K562 (cell line): ENCODE measurements at regions not wholly inside any gene's neighbourhood (a gene's known extent, or its start where the extent isn't known, plus 50 kb on each side); places are given as distances from the start of the nearest gene placed in this dataset.

Experiments used
- ATAC-seq: fragments of 200-7000 bp; cut with Tn5 transposase; 3 replicates; pipeline ENCODE4 v1.9.1; 2020; ENCODE audit warnings: moderate library complexity
- BruUV-seq: library from RNA; stranded (reverse); fragments of 400-500 nt; replicated peaks from 2 replicates; lab custom pipeline; 2021; lab: Mats Ljungman, UMichigan
- CTCF ChIA-PET: fragments of 300-600 bp; formaldehyde crosslinking; extraction: SDS; loops from one replicate; lab custom pipeline; 2021; ENCODE audit warnings: low intra/inter-chr PET ratio; lab: Yijun Ruan, JAX
- POLR2A ChIA-PET: fragments of 300-600, 350-650 bp; sonication (Branson Sonifier 250); formaldehyde crosslinking; extraction: SDS; loops from one replicate; lab custom pipeline; 2021; ENCODE audit warnings: antibody characterized with exemption, inconsistent platforms; lab: Yijun Ruan, JAX
- DNase-seq, 4 experiments: peaks; one replicate each; pipeline versions ENCODE4 v3.0.0 to v3.0.0-alpha.2; 2011 to 2018; ENCODE audit warnings: low spot score in 3 of 4, mixed read lengths in 3 of 4; ENCODE audit errors: extremely low read depth in 1 of 4
- FAIRE-seq: peaks from 2 replicates; lab custom pipeline; 2011; peaks lifted over from hg19 to GRCh38; lab: Jason Lieb, UNC
- H2AFZ ChIP-seq: 2 replicates; pipeline ENCODE4 v1.6.0; 2011; ENCODE audit warnings: low read depth, low read length, control low read depth, inconsistent platforms
- H3K27ac ChIP-seq: fragments of 200-600 bp; 3 replicates; pipeline ENCODE4 v1.8.0; 2011; ENCODE audit warnings: low read depth, mild to moderate bottlenecking, control low read depth, inconsistent platforms, low read length, moderate library complexity, mixed read lengths; ENCODE audit errors: extremely low read depth
- H3K27me3 ChIP-seq, 2 experiments: fragments of 300-600 bp in 1 of 2; 2 replicates in 1 of 2; 3 replicates in 1 of 2; pipeline versions ENCODE4 v1.6.0 to v1.8.0; 2011; ENCODE audit warnings: inconsistent platforms in 2 of 2, low read length in 2 of 2, mild to moderate bottlenecking in 1 of 2, mixed read lengths in 1 of 2, moderate library complexity in 1 of 2; ENCODE audit not compliant: control insufficient read depth in 2 of 2, insufficient read depth in 2 of 2
- H3K36me3 ChIP-seq: fragments of 300-600 bp; 3 replicates; pipeline ENCODE4 v1.8.0; 2011; ENCODE audit warnings: mild to moderate bottlenecking, low read length, inconsistent platforms; ENCODE audit not compliant: control insufficient read depth, insufficient read depth
- H3K4me1 ChIP-seq, 2 experiments: fragments of 200-600 bp in 1 of 2; replicated peaks in 1 of 2; 2 replicates in 1 of 2; 3 replicates in 1 of 2; pipeline versions ENCODE4 v1.5.1 to v1.8.0; 2011; ENCODE audit warnings: inconsistent platforms in 2 of 2, low read length in 2 of 2, mild to moderate bottlenecking in 1 of 2, mixed read lengths in 1 of 2, moderate library complexity in 1 of 2; ENCODE audit not compliant: control insufficient read depth in 2 of 2, insufficient read depth in 2 of 2
- H3K4me2 ChIP-seq: 2 replicates; pipeline ENCODE4 v1.6.1; 2011; ENCODE audit warnings: low read length, control low read depth, inconsistent platforms, mixed read lengths; ENCODE audit not compliant: insufficient read depth
- H3K4me3 ChIP-seq: fragments of 200-600 bp; sonication (generic), shearing (Covaris generic); 2 replicates; pipeline ENCODE4 v1.5.1; 2016; ENCODE audit warnings: control low read depth, inconsistent platforms
- H3K79me2 ChIP-seq: fragments of 200-600 bp; 3 replicates; pipeline ENCODE4 v1.8.0; 2011; ENCODE audit warnings: low read length, inconsistent platforms; ENCODE audit not compliant: control insufficient read depth, insufficient read depth
- H3K9ac ChIP-seq, 2 experiments: 2 replicates each; pipeline versions ENCODE4 v1.6.0 to v1.6.1; 2011; ENCODE audit warnings: low read depth in 2 of 2, low read length in 2 of 2, control low read depth in 1 of 2, inconsistent platforms in 1 of 2, mild to moderate bottlenecking in 1 of 2, mixed read lengths in 1 of 2; ENCODE audit not compliant: insufficient read depth in 1 of 2
- H3K9me1 ChIP-seq: one replicate; pipeline ENCODE4 v1.6.0; 2011; ENCODE audit warnings: inconsistent platforms, mild to moderate bottlenecking, low read length, moderate library complexity; ENCODE audit not compliant: control insufficient read depth, insufficient read depth
- H3K9me3 ChIP-seq: replicated peaks from 2 replicates; pipeline ENCODE4 v1.5.1; 2011; ENCODE audit warnings: low read depth, low read length, inconsistent platforms; ENCODE audit not compliant: control insufficient read depth, insufficient read depth
- H4K20me1 ChIP-seq: replicated peaks from 2 replicates; pipeline ENCODE4 v1.6.1; 2011; ENCODE audit warnings: low read length, inconsistent platforms, mixed read lengths; ENCODE audit not compliant: control insufficient read depth, insufficient read depth
- HMG20B ChIP-seq: fragments of 250-450 bp; sonication (Bioruptor Pico); IDR thresholded peaks from 2 replicates; pipeline ENCODE4 v1.5.0; 2021; ENCODE audit warnings: mild to moderate bottlenecking
- RBFOX2 ChIP-seq: fragments of 200-400 bp; formaldehyde crosslinking; IDR thresholded peaks from 2 replicates; pipeline ENCODE4 v1.6.1; 2017; ENCODE audit warnings: low read depth, mild to moderate bottlenecking, low read length, moderate library complexity
- ZNF583 ChIP-seq: fragments of 250-450 bp; sonication (Bioruptor Pico); IDR thresholded peaks from 2 replicates; pipeline ENCODE4 v1.4.0; 2020
- ZSCAN29 ChIP-seq: fragments of 450-650 bp; IDR thresholded peaks from 2 replicates; pipeline ENCODE4 v1.6.1; 2017
- WGBS: fragments of 100-300 bp; shearing (Covaris generic); methylation state at CpG from one replicate; pipeline ENCODE4 v1.1.6; 2016; ENCODE audit warnings: low coverage, mixed read lengths; ENCODE audit not compliant: insufficient coverage; ENCODE audit errors: missing lambda C conversion rate; 5-methylcytosine and 5-hydroxymethylcytosine counted together
- in situ Hi-C: fragments of 300-500 bp; cut with MboI; formaldehyde crosslinking; loops from 4 replicates; pipeline ENCODE4 v1.15.0; 2018; ENCODE audit warnings: inconsistent platforms, mixed read lengths
- intact Hi-C: fragments of 100-400 bp; cut with micrococcal nuclease; formaldehyde crosslinking; loops from 2 replicates; pipeline ENCODE4 v1.14.2; 2022
- TF ChIP-seq, protein P1 (sequence below): fragments of 250-450 bp; sonication (Bioruptor Pico); IDR thresholded peaks from 2 replicates; pipeline ENCODE4 v1.4.0; 2020; ENCODE audit warnings: mild to moderate bottlenecking, moderate library complexity
- TF ChIP-seq, protein P2 (sequence below): sonication (generic); formaldehyde crosslinking; IDR thresholded peaks from 2 replicates; pipeline ENCODE4 v1.9.0; 2022; ENCODE audit warnings: mild to moderate bottlenecking, missing genetic modification reagents

DNA sequence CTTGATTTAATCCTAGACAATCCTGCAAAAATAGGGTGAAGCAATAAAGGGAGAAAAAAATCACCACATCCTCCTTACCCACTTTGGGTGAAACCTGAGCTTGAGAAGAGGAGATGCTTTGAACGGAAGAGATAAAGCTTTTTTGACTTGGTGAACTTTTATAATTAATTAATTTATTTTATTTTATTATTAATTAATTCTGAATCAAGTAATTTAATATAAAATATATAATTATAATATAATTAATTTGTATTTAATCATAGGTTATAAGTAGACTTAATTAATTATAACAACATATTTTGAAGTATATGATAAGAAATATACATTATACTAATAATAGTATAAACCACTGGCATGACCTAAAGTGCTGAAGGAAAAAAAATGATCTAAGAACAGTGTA, 2164.8 kb downstream of the LRRC4C start:
- BruUV-seq, result no TSS peak
- Histone ChIP-seq H4K20me1 (no peaks in the 10 kb centered on the region), H3K79me2 (no peaks in the 10 kb centered on the region), H3K9ac (no peak overlapping the region), H2AFZ (no peak overlapping the region), H3K4me3 (no peak overlapping the region)
- ChIA-PET CTCF (no interaction called here), POLR2A (no interaction called here)
- in situ Hi-C loops (no loop called here), intact Hi-C loops (no loop called here)
- no peak for ATAC-seq
- no peak for DNase-seq
- TF ChIP-seq, protein P1, sequence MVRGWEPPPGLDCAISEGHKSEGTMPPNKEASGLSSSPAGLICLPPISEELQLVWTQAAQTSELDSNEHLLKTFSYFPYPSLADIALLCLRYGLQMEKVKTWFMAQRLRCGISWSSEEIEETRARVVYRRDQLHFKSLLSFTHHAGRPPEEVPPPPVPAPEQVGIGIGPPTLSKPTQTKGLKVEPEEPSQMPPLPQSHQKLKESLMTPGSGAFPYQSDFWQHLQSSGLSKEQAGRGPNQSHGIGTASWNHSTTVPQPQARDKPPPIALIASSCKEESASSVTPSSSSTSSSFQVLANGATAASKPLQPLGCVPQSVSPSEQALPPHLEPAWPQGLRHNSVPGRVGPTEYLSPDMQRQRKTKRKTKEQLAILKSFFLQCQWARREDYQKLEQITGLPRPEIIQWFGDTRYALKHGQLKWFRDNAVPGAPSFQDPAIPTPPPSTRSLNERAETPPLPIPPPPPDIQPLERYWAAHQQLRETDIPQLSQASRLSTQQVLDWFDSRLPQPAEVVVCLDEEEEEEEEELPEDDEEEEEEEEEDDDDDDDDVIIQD (CRISPR knock-in tag), result no peak
- TF ChIP-seq RBFOX2 (no peak), HMG20B (CRISPR knock-in tag) (no peak), ZSCAN29 (no peak), ZNF583 (CRISPR knock-in tag) (no peak)
- TF ChIP-seq, protein P2, sequence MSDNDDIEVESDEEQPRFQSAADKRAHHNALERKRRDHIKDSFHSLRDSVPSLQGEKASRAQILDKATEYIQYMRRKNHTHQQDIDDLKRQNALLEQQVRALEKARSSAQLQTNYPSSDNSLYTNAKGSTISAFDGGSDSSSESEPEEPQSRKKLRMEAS (CRISPR knock-in tag), result no peak
- TF ChIP-seq, all 486 proteins: peak for 0
- no peak overlapping the region for H3K4me2 ChIP-seq
- no peak overlapping the region for H3K27ac ChIP-seq
- 0 out of 2 replicates have a peak, but pooled peaks cover 2% of the 10 kb centered on the region for H3K9me3 ChIP-seq
- no peak for FAIRE-seq
- no peaks in the 10 kb centered on the region for H3K4me1 ChIP-seq
- no peaks in the 10 kb centered on the region for H3K9me1 ChIP-seq
- 7% methylated on average over 1 of the region's 1 CpG for WGBS
- no peaks in the 10 kb centered on the region for H3K36me3 ChIP-seq
- H3K27me3 ChIP-seq, result no peaks in the 10 kb centered on the region
